ENCODE measurements at regions not wholly inside any gene's neighbourhood (a gene's known extent, or its start where the extent isn't known, plus 50 kb on each side); places are given as distances from the start of the nearest gene placed in this dataset.

- Histone ChIP-seq H3K4me3 (ENCODE audit: low read depth, low read length) (no peak overlapping the region), H3K27me3 (ENCODE audit: control insufficient read depth, insufficient read depth, low read length) (no peaks in the 10 kb centered on the region), H3K4me2 (ENCODE audit: low read length) (no peak overlapping the region), H3K36me3 (ENCODE audit: control insufficient read depth, insufficient read depth, low read length) (no peaks in the 10 kb centered on the region), H3K9ac (no peak overlapping the region), H2AFZ (no peak overlapping the region), H3K9me3 (ENCODE audit: control insufficient read depth, low read length) (no peaks in the 10 kb centered on the region), H3K27ac (no peak overlapping the region), H3K79me2 (no peaks in the 10 kb centered on the region), H3K4me1 (peaks cover 28% of the 10 kb centered on the region)
- no peak for TF ChIP-seq CTCF (IDR thresholded peaks at IDR 0.05)
Observed at GRCh38 chr2:109062859-109063700, 65.9 kb upstream of the SH3RF3 start.

GRCh38 chr2:109062145-109062858 lies 66.7 kb upstream of the SH3RF3 start:
- Histone ChIP-seq H3K9me3 (ENCODE audit: control insufficient read depth, low read length) (no peaks in the 10 kb centered on the region), H3K79me2 (no peaks in the 10 kb centered on the region), H3K4me2 (ENCODE audit: low read length) (no peak overlapping the region), H3K36me3 (ENCODE audit: control insufficient read depth, insufficient read depth, low read length) (no peaks in the 10 kb centered on the region), H3K27ac (no peak overlapping the region), H3K4me3 (ENCODE audit: low read depth, low read length) (no peak overlapping the region), H2AFZ (no peak overlapping the region), H3K9ac (no peak overlapping the region), H3K27me3 (ENCODE audit: control insufficient read depth, insufficient read depth, low read length) (no peaks in the 10 kb centered on the region), H3K4me1 (peaks cover 36% of the 10 kb centered on the region)
- no peak for TF ChIP-seq CTCF (IDR thresholded peaks at IDR 0.05)

GRCh38 chr2:109061736-109062135 lies 67.3 kb upstream of the SH3RF3 start:
- Histone ChIP-seq H3K4me2 (ENCODE audit: low read length) (no peak overlapping the region), H3K36me3 (ENCODE audit: control insufficient read depth, insufficient read depth, low read length) (no peaks in the 10 kb centered on the region), H3K4me1 (peaks cover 42% of the 10 kb centered on the region), H3K4me3 (ENCODE audit: low read depth, low read length) (no peak overlapping the region), H3K27me3 (ENCODE audit: control insufficient read depth, insufficient read depth, low read length) (no peaks in the 10 kb centered on the region), H3K27ac (no peak overlapping the region), H3K9me3 (ENCODE audit: control insufficient read depth, low read length) (no peaks in the 10 kb centered on the region), H3K79me2 (no peaks in the 10 kb centered on the region), H3K9ac (no peak overlapping the region), H2AFZ (no peak overlapping the region)
- TF ChIP-seq CTCF (IDR thresholded peaks at IDR 0.05), result no peak

GRCh38 chr2:109060496-109060895 lies 68.5 kb upstream of the SH3RF3 start:
- Histone ChIP-seq H3K9me3 (ENCODE audit: control insufficient read depth, low read length) (no peaks in the 10 kb centered on the region), H3K4me3 (ENCODE audit: low read depth, low read length) (no peak overlapping the region), H3K9ac (no peak overlapping the region), H3K27ac (no peak overlapping the region), H3K79me2 (no peaks in the 10 kb centered on the region), H3K4me1 (peaks cover 42% of the 10 kb centered on the region), H3K36me3 (ENCODE audit: control insufficient read depth, insufficient read depth, low read length) (no peaks in the 10 kb centered on the region), H3K4me2 (ENCODE audit: low read length) (no peak overlapping the region), H2AFZ (no peak overlapping the region), H3K27me3 (ENCODE audit: control insufficient read depth, insufficient read depth, low read length) (no peaks in the 10 kb centered on the region)
- TF ChIP-seq CTCF (IDR thresholded peaks at IDR 0.05), result no peak

All from parathyroid adenoma (tissue), 2 donors.